ENCODE measurements at regions not wholly inside any gene's neighbourhood (a gene's known extent, or its start where the extent isn't known, plus 50 kb on each side); places are given as distances from the start of the nearest gene placed in this dataset.
A peak's percentile ranks its signal among the peaks of the same experiment; 100 is the strongest.

DNA sequence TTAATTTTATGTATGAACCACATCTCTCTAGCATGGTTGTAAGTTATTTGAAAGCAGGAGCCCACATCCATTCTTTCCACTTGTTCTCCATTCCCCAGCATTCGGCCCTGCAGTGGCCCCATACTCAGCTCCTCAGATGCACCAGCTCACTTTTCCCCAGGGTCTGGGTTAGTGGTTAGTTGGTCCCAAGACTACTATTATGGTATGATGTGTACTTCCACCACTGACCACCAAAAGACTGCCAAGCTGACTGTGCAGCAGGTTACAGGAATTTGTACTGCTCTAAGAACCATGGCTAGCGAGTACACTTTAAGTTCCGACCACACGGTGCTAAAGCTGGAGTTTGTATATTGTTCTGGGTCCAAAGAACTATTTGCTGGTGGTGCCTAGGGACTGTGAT, 413.6 kb upstream of the TCF4 start:
- BruUV-seq (replicated peaks), result no TSS peak
- Histone ChIP-seq H3K27me3 (ENCODE audit: control insufficient read depth in 2 of 2, insufficient read depth in 2 of 2, low read length in 2 of 2) (no peaks in the 10 kb centered on the region), H3K4me2 (ENCODE audit: insufficient read depth, low read length) (no peak overlapping the region), H3K9me1 (ENCODE audit: control insufficient read depth, insufficient read depth, low read length) (no peaks in the 10 kb centered on the region), H2AFZ (ENCODE audit: low read depth, low read length) (no peak overlapping the region), H3K27ac (ENCODE audit: extremely low read depth, low read depth, low read length) (no peak overlapping the region), H3K9me3 (replicated peaks; ENCODE audit: control insufficient read depth, insufficient read depth, low read depth, low read length) (no peaks in the 10 kb centered on the region), H3K4me3 (no peak overlapping the region), H3K36me3 (ENCODE audit: control insufficient read depth, insufficient read depth, low read length) (no peaks in the 10 kb centered on the region), H3K4me1 (replicated peaks in 1 of 2; ENCODE audit: control insufficient read depth in 2 of 2, insufficient read depth in 2 of 2, low read length in 2 of 2) (peaks cover 0 to 9% of the 10 kb centered on the region in 2 experiments; a peak in 1 of 5 replicates), H4K20me1 (replicated peaks; ENCODE audit: control insufficient read depth, insufficient read depth, low read length) (no peaks in the 10 kb centered on the region), H3K79me2 (ENCODE audit: control insufficient read depth, insufficient read depth, low read length) (no peaks in the 10 kb centered on the region), H3K9ac (ENCODE audit: insufficient read depth in 1 of 2, low read depth in 2 of 2, low read length in 2 of 2) (no peak overlapping the region)
- no peak for DNase-seq (ENCODE audit: extremely low read depth in 1 of 4, low spot score in 3 of 4)
- intact Hi-C loops (cut with micrococcal nuclease) (no loop called here), in situ Hi-C loops (cut with MboI) (no loop called here)
- ATAC-seq, result peak; percentile 42; the same call in 1 of the 3 replicates
- CTCF ChIA-PET (ENCODE audit: low intra/inter-chr PET ratio), result no interaction called here
- POLR2A ChIA-PET, result interaction anchor here (0.6 kb wide), 1 partner anchor 849 kb away, joined by 3 read pairs; no protein-coding TSS in a partner anchor
- no peak for FAIRE-seq
- WGBS (ENCODE audit: insufficient coverage, low coverage, missing lambda C conversion rate), result 12% methylated on average over 4 of the region's 4 CpGs
- TF ChIP-seq, protein P1, sequence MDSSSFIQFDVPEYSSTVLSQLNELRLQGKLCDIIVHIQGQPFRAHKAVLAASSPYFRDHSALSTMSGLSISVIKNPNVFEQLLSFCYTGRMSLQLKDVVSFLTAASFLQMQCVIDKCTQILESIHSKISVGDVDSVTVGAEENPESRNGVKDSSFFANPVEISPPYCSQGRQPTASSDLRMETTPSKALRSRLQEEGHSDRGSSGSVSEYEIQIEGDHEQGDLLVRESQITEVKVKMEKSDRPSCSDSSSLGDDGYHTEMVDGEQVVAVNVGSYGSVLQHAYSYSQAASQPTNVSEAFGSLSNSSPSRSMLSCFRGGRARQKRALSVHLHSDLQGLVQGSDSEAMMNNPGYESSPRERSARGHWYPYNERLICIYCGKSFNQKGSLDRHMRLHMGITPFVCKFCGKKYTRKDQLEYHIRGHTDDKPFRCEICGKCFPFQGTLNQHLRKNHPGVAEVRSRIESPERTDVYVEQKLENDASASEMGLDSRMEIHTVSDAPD (CRISPR knock-in tag; IDR thresholded peaks at IDR 0.05), result no peak
- TF ChIP-seq, protein P2, sequence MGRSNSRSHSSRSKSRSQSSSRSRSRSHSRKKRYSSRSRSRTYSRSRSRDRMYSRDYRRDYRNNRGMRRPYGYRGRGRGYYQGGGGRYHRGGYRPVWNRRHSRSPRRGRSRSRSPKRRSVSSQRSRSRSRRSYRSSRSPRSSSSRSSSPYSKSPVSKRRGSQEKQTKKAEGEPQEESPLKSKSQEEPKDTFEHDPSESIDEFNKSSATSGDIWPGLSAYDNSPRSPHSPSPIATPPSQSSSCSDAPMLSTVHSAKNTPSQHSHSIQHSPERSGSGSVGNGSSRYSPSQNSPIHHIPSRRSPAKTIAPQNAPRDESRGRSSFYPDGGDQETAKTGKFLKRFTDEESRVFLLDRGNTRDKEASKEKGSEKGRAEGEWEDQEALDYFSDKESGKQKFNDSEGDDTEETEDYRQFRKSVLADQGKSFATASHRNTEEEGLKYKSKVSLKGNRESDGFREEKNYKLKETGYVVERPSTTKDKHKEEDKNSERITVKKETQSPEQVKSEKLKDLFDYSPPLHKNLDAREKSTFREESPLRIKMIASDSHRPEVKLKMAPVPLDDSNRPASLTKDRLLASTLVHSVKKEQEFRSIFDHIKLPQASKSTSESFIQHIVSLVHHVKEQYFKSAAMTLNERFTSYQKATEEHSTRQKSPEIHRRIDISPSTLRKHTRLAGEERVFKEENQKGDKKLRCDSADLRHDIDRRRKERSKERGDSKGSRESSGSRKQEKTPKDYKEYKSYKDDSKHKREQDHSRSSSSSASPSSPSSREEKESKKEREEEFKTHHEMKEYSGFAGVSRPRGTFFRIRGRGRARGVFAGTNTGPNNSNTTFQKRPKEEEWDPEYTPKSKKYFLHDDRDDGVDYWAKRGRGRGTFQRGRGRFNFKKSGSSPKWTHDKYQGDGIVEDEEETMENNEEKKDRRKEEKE (IDR thresholded peaks at IDR 0.05; ENCODE audit: borderline replicate concordance in 1 of 2, control insufficient read depth in 1 of 2, low read depth in 2 of 2, low read length in 1 of 2), result no peak
- TF ChIP-seq FOXA1 (IDR thresholded peaks at IDR 0.05; ENCODE audit: borderline replicate concordance) (no peak), NBN (IDR thresholded peaks at IDR 0.05; ENCODE audit: low read depth) (no peak), TARDBP (IDR thresholded peaks at IDR 0.05) (no peak), MTA3 (IDR thresholded peaks at IDR 0.05; ENCODE audit: borderline replicate concordance) (no peak), ZNF778 (CRISPR knock-in tag; IDR thresholded peaks at IDR 0.05) (no peak), ZSCAN29 (IDR thresholded peaks at IDR 0.05) (no peak), SRF (CRISPR knock-in tag; IDR thresholded peaks at IDR 0.05) (no peak), PURB (CRISPR knock-in tag; IDR thresholded peaks at IDR 0.05; ENCODE audit: low read depth) (no peak), ZNF408 (CRISPR knock-in tag; IDR thresholded peaks at IDR 0.05; ENCODE audit: low read depth) (no peak), RBM39 (optimal IDR thresholded peaks at IDR 0.05; ENCODE audit: low read depth, low read length) (no peak), ZNF445 (CRISPR knock-in tag; IDR thresholded peaks at IDR 0.05; ENCODE audit: low read depth) (no peak), TEAD1 (CRISPR knock-in tag; IDR thresholded peaks at IDR 0.05) (no peak), YY1 (IDR thresholded peaks at IDR 0.05; ENCODE audit: borderline replicate concordance in 1 of 3, control insufficient read depth in 1 of 3, extremely low read depth in 1 of 3, insufficient read depth in 3 of 3, insufficient read length in 1 of 3, insufficient replicate concordance in 2 of 3, low read depth in 1 of 3, low read length in 2 of 3) (no peak), ZNF121 (CRISPR knock-in tag; conservative IDR thresholded peaks at IDR 0.05) (no peak), TRIM24 (IDR thresholded peaks at IDR 0.05) (no peak)
- TF ChIP-seq, protein P3, sequence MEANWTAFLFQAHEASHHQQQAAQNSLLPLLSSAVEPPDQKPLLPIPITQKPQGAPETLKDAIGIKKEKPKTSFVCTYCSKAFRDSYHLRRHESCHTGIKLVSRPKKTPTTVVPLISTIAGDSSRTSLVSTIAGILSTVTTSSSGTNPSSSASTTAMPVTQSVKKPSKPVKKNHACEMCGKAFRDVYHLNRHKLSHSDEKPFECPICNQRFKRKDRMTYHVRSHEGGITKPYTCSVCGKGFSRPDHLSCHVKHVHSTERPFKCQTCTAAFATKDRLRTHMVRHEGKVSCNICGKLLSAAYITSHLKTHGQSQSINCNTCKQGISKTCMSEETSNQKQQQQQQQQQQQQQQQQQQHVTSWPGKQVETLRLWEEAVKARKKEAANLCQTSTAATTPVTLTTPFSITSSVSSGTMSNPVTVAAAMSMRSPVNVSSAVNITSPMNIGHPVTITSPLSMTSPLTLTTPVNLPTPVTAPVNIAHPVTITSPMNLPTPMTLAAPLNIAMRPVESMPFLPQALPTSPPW (CRISPR knock-in tag; IDR thresholded peaks at IDR 0.05), result no peak
